Left ventricle myocardium inferior (tissue), 1 donor: ENCODE measurements at regions not wholly inside any gene's neighbourhood (a gene's known extent, or its start where the extent isn't known, plus 50 kb on each side); places are given as distances from the start of the nearest gene placed in this dataset.
A peak's percentile ranks its signal among the peaks of the same experiment; 100 is the strongest.

Source experiments
- DNase-seq: peaks from one replicate; pipeline ENCODE4 v3.0.0-alpha.2; 2020
- H3K27ac ChIP-seq: fragments of 200-600 bp; replicated peaks from 2 replicates; pipeline ENCODE4 v1.8.0; 2021
- H3K27me3 ChIP-seq: fragments of 200-600 bp; 2 replicates; pipeline ENCODE4 v1.8.0; 2021; ENCODE audit warnings: low read depth
- H3K36me3 ChIP-seq: fragments of 200-600 bp; 2 replicates; pipeline ENCODE4 v1.8.0; 2021
- H3K4me1 ChIP-seq: fragments of 200-600 bp; 2 replicates; pipeline ENCODE4 v1.8.0; 2021
- H3K4me3 ChIP-seq: fragments of 200-600 bp; 2 replicates; pipeline ENCODE4 v1.8.0; 2021; ENCODE audit warnings: mild to moderate bottlenecking, moderate library complexity
- H3K9me3 ChIP-seq: fragments of 200-600 bp; replicated peaks from 2 replicates; pipeline ENCODE4 v1.8.0; 2021
- CTCF ChIP-seq: fragments of 200-600 bp; IDR thresholded peaks from 2 replicates; pipeline ENCODE4 v1.8.0; 2021; ENCODE audit warnings: antibody characterized with exemption, mild to moderate bottlenecking, borderline replicate concordance
- intact Hi-C: fragments of 100-400 bp; cut with micrococcal nuclease; formaldehyde crosslinking; loops from one replicate; pipeline ENCODE4 v1.11.0; 2022
- donor health status: DM: no; HTN: yes; CAD: no; lungs with severe emphysema.

- peak overlapping the region; percentile 40 for H3K4me3 ChIP-seq
- intact Hi-C loops, result no loop called here
- no peaks in the 10 kb centered on the region for H3K9me3 ChIP-seq
- peak overlapping the region; percentile 90 for H3K27ac ChIP-seq
- no peaks in the 10 kb centered on the region for H3K36me3 ChIP-seq
- no peak for TF ChIP-seq CTCF
- H3K4me1 ChIP-seq, result peaks cover 83% of the 10 kb centered on the region
- H3K27me3 ChIP-seq, result no peaks in the 10 kb centered on the region
- DNase-seq, result peak; percentile 70
Measured at GRCh38 chr15:99507504-99508310, 58.1 kb upstream of the MEF2A start.

GRCh38 chr15:99508311-99508645 lies 57.5 kb upstream of the MEF2A start:
- intact Hi-C loops, result no loop called here
- no peak for DNase-seq

GRCh38 chr15:99508852-99509251 lies 56.9 kb upstream of the MEF2A start:
- Histone ChIP-seq H3K9me3 (peaks cover 4% of the 10 kb centered on the region), H3K27me3 (no peaks in the 10 kb centered on the region), H3K4me3 (no peak overlapping the region), H3K36me3 (no peaks in the 10 kb centered on the region), H3K27ac (peak overlapping the region; percentile 90), H3K4me1 (peaks cover 83% of the 10 kb centered on the region)
- TF ChIP-seq CTCF, result no peak
- no peak for DNase-seq
- intact Hi-C loops, result no loop called here

More at GRCh38 chr15:99508311-99508645, 57.5 kb upstream of the MEF2A start:
- H3K27me3 ChIP-seq, result no peaks in the 10 kb centered on the region
- no peaks in the 10 kb centered on the region for H3K36me3 ChIP-seq
- peaks cover 3% of the 10 kb centered on the region for H3K9me3 ChIP-seq
- H3K27ac ChIP-seq, result peak overlapping the region; percentile 90
- peaks cover 83% of the 10 kb centered on the region for H3K4me1 ChIP-seq
- peak overlapping the region; percentile 40 for H3K4me3 ChIP-seq
- TF ChIP-seq CTCF, result no peak

GRCh38 chr15:99509686-99510461 lies 55.9 kb upstream of the MEF2A start:
- Histone ChIP-seq H3K27ac (peak overlapping the region; percentile 90), H3K36me3 (no peaks in the 10 kb centered on the region), H3K4me3 (no peak overlapping the region), H3K27me3 (no peaks in the 10 kb centered on the region), H3K4me1 (peaks cover 76% of the 10 kb centered on the region), H3K9me3 (peaks cover 4% of the 10 kb centered on the region)
- peak; percentile 43 for DNase-seq
- intact Hi-C loops, result no loop called here
- TF ChIP-seq CTCF, result no peak

- no peak for TF ChIP-seq CTCF
- peak overlapping the region; percentile 37 for H3K4me3 ChIP-seq
- intact Hi-C loops, result no loop called here
Measured at GRCh38 chr15:99511531-99511865, 54.3 kb upstream of the MEF2A start.

More at GRCh38 chr15:99511531-99511865, 54.3 kb upstream of the MEF2A start:
- Histone ChIP-seq H3K36me3 (no peaks in the 10 kb centered on the region), H3K27ac (peak overlapping the region; percentile 82), H3K9me3 (peaks cover 4% of the 10 kb centered on the region), H3K4me1 (peaks cover 60% of the 10 kb centered on the region), H3K27me3 (no peaks in the 10 kb centered on the region)
- DNase-seq, result no peak
